HCT116 (cell line): ENCODE measurements at regions not wholly inside any gene's neighbourhood (a gene's known extent, or its start where the extent isn't known, plus 50 kb on each side); places are given as distances from the start of the nearest gene placed in this dataset.
"Not testable (repeated sequence)": the region's sequence is repeated elsewhere in the genome, so short reads cannot be mapped to it uniquely, and the experiment has no call there.

Experiments
- CEBPB ChIP-seq: IDR thresholded peaks from 2 replicates; pipeline ENCODE4 v1.6.1; 2012; ENCODE audit warnings: low read depth
- EZH2 ChIP-seq: fragments of 200-600 bp; sonication (generic); IDR thresholded peaks from 2 replicates; pipeline ENCODE4 v1.6.1; 2017; ENCODE audit warnings: antibody characterized with exemption, mixed run types
- POLR2AphosphoS5 ChIP-seq: IDR thresholded peaks from 2 replicates; pipeline ENCODE4 v1.6.1; 2011; ENCODE audit warnings: mild to moderate bottlenecking, low read depth, low read length, moderate library complexity
- TF ChIP-seq, protein P1 (sequence below), 3 experiments: fragments of 200-600 bp in 1 of 3; sonication (generic) in 1 of 3; IDR thresholded peaks in 2 of 3; conservative IDR thresholded peaks in 1 of 3; 2 replicates each; pipeline ENCODE4 v1.5.1; 2012 to 2017; ENCODE audit warnings: low read depth in 2 of 3, low read length in 2 of 3, antibody characterized with exemption in 1 of 3, borderline replicate concordance in 1 of 3, control low read depth in 1 of 3, mild to moderate bottlenecking in 1 of 3, mixed read lengths in 1 of 3, mixed run types in 1 of 3, moderate library complexity in 1 of 3; ENCODE audit not compliant: insufficient read depth in 1 of 3

DNA sequence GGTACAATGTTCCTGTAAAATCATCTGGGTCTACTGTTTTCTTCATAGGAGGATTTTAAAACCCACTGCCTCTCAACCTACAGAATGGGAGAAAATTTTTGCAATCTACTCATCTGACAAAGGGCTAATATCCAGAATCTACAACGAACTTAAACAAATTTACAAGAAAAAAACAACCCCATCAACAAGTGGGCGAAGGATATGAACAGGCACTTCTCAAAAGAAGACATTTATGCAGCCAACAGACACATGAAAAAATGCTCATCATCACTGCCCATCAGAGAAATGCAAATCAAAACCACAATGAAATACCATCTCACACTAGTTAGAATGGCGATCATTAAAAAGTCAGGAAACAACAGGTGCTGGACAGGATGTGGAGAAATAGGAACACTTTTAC, 83.2 kb downstream of the HMGB3 start:
- TF ChIP-seq CEBPB, EZH2, POLR2AphosphoS5: not testable (repeated sequence)
- TF ChIP-seq, protein P1, sequence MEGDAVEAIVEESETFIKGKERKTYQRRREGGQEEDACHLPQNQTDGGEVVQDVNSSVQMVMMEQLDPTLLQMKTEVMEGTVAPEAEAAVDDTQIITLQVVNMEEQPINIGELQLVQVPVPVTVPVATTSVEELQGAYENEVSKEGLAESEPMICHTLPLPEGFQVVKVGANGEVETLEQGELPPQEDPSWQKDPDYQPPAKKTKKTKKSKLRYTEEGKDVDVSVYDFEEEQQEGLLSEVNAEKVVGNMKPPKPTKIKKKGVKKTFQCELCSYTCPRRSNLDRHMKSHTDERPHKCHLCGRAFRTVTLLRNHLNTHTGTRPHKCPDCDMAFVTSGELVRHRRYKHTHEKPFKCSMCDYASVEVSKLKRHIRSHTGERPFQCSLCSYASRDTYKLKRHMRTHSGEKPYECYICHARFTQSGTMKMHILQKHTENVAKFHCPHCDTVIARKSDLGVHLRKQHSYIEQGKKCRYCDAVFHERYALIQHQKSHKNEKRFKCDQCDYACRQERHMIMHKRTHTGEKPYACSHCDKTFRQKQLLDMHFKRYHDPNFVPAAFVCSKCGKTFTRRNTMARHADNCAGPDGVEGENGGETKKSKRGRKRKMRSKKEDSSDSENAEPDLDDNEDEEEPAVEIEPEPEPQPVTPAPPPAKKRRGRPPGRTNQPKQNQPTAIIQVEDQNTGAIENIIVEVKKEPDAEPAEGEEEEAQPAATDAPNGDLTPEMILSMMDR (IDR thresholded peaks at IDR 0.05 in 2 of 3, conservative IDR thresholded peaks at IDR 0.05 in 1 of 3; ENCODE audit: borderline replicate concordance in 1 of 3, insufficient read depth in 1 of 3, low read depth in 2 of 3, low read length in 2 of 3) = not testable (repeated sequence)
